ENCODE measurements at regions not wholly inside any gene's neighbourhood (a gene's known extent, or its start where the extent isn't known, plus 50 kb on each side); places are given as distances from the start of the nearest gene placed in this dataset.

GRCh38 chr18:52046842-52047241 is 293.2 kb upstream of the DCC start:
- TF ChIP-seq CTCF (IDR thresholded peaks at IDR 0.05), result no peak
- no peak for TF ChIP-seq POLR2AphosphoS5 (IDR thresholded peaks at IDR 0.05; ENCODE audit: insufficient read depth in 1 of 2, low read depth in 1 of 2)

Measured in vagina (tissue), 2 donors.